PC-3 (cell line): ENCODE measurements at regions not wholly inside any gene's neighbourhood (a gene's known extent, or its start where the extent isn't known, plus 50 kb on each side); places are given as distances from the start of the nearest gene placed in this dataset.

Source experiments
- EZH2 ChIP-seq: fragments of 300-600 bp; sonication (generic); IDR thresholded peaks from one replicate; pipeline ENCODE4 v1.6.1; 2017; ENCODE audit warnings: antibody characterized with exemption, mild to moderate bottlenecking, low read length; ENCODE audit not compliant: unreplicated experiment
- EZH2phosphoT487 ChIP-seq: fragments of 300-600 bp; sonication (generic); IDR thresholded peaks from 2 replicates; pipeline ENCODE4 v1.6.1; 2018; ENCODE audit warnings: mild to moderate bottlenecking, antibody characterized with exemption, low read length, borderline replicate concordance
- TF ChIP-seq, protein P1 (sequence below): fragments of 300-600 bp; sonication (generic); conservative IDR thresholded peaks from 2 replicates; pipeline ENCODE4 v1.5.1; 2017; ENCODE audit warnings: antibody characterized with exemption, low read depth, mild to moderate bottlenecking, low read length

DNA sequence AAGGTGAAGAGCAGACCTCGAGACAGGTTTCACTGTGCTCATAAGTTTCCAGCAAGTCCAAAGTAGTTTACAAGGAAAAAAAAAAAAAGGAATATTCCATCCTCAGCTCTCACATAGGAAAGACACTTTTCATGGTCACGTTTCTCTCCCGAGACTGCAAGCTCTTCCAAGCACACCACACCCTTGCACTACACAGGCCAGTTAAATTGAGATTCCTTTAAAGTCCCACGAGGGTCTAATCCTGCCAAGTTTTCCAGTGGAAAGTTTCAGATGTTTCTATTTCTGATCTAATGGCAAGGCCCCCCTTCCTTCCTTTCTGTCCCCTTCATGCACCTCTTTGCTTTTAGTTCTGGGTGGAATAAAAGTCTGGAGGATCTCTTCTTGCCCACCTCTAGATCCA lies 67.9 kb upstream of the PCDH19 start:
- TF ChIP-seq, protein P1, sequence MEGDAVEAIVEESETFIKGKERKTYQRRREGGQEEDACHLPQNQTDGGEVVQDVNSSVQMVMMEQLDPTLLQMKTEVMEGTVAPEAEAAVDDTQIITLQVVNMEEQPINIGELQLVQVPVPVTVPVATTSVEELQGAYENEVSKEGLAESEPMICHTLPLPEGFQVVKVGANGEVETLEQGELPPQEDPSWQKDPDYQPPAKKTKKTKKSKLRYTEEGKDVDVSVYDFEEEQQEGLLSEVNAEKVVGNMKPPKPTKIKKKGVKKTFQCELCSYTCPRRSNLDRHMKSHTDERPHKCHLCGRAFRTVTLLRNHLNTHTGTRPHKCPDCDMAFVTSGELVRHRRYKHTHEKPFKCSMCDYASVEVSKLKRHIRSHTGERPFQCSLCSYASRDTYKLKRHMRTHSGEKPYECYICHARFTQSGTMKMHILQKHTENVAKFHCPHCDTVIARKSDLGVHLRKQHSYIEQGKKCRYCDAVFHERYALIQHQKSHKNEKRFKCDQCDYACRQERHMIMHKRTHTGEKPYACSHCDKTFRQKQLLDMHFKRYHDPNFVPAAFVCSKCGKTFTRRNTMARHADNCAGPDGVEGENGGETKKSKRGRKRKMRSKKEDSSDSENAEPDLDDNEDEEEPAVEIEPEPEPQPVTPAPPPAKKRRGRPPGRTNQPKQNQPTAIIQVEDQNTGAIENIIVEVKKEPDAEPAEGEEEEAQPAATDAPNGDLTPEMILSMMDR = no peak
- TF ChIP-seq EZH2phosphoT487 (no peak), EZH2 (no peak)
